Fibroblast of mammary gland (primary cell): ENCODE measurements at regions not wholly inside any gene's neighbourhood (a gene's known extent, or its start where the extent isn't known, plus 50 kb on each side); places are given as distances from the start of the nearest gene placed in this dataset.

Experiments
- DNase-seq: peaks from one replicate; pipeline ENCODE4 v3.0.0-alpha.2; 2010; ENCODE audit warnings: low read depth
- H3K4me3 ChIP-seq: 2 replicates; pipeline ENCODE4 v1.5.1; 2011; ENCODE audit warnings: low read depth, mild to moderate bottlenecking, low read length, moderate library complexity; ENCODE audit not compliant: control insufficient read depth
- TF ChIP-seq, protein P1 (sequence below): conservative IDR thresholded peaks from 2 replicates; pipeline ENCODE4 v1.5.1; 2011; ENCODE audit warnings: low read depth, low read length, inconsistent platforms; ENCODE audit not compliant: control insufficient read depth, insufficient read depth

DNA sequence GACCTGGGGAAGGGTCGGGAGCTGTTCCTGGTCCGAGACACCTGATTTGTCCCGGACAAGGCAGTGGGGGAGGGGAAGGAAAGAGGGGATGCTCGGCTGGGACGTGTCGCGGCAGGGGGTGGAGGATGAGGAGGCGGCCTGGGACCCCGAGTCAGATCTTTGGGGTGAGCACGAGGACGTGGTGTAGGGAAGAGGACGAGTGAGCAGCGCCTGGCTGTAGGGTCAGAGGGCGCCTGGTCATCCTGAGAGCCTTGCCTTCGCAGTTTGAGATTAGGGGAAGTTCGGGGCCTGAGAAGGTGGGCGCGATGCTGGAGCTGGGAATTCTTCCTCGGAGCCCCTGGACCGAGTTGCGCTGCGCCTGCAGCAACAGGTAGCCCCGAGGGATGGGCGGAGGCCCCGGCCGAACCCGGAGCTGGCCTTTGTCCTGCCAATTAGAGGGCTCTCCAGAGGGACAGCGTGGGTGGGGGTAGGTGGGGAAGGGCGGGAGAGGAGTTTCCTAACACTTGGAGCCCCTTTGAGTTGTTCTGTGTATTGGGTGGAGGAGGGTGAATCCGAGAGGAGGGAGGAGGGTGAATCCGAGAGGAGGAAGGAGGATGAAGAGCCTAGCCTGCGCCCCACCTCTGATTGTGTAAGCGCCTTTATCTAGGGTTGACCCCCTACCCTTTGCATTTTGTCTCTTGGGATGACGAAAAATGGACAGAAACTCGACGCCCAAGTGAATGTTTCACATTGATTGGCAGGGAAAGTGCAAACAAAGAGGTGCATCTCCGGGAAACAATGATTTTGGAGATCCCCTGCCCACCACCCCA is 72.0 kb downstream of the SOX4 start:
- TF ChIP-seq, protein P1, sequence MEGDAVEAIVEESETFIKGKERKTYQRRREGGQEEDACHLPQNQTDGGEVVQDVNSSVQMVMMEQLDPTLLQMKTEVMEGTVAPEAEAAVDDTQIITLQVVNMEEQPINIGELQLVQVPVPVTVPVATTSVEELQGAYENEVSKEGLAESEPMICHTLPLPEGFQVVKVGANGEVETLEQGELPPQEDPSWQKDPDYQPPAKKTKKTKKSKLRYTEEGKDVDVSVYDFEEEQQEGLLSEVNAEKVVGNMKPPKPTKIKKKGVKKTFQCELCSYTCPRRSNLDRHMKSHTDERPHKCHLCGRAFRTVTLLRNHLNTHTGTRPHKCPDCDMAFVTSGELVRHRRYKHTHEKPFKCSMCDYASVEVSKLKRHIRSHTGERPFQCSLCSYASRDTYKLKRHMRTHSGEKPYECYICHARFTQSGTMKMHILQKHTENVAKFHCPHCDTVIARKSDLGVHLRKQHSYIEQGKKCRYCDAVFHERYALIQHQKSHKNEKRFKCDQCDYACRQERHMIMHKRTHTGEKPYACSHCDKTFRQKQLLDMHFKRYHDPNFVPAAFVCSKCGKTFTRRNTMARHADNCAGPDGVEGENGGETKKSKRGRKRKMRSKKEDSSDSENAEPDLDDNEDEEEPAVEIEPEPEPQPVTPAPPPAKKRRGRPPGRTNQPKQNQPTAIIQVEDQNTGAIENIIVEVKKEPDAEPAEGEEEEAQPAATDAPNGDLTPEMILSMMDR: no peak
- no peak for DNase-seq

GRCh38 chr6:21666201-21666691 is 72.7 kb downstream of the SOX4 start:
- DNase-seq: no peak
- peak overlapping the region; percentile 20 for H3K4me3 ChIP-seq
- TF ChIP-seq, protein P1: no peak

More for the DNA sequence above, 72.0 kb downstream of the SOX4 start:
- peak overlapping the region; percentile 45 for H3K4me3 ChIP-seq

DNA sequence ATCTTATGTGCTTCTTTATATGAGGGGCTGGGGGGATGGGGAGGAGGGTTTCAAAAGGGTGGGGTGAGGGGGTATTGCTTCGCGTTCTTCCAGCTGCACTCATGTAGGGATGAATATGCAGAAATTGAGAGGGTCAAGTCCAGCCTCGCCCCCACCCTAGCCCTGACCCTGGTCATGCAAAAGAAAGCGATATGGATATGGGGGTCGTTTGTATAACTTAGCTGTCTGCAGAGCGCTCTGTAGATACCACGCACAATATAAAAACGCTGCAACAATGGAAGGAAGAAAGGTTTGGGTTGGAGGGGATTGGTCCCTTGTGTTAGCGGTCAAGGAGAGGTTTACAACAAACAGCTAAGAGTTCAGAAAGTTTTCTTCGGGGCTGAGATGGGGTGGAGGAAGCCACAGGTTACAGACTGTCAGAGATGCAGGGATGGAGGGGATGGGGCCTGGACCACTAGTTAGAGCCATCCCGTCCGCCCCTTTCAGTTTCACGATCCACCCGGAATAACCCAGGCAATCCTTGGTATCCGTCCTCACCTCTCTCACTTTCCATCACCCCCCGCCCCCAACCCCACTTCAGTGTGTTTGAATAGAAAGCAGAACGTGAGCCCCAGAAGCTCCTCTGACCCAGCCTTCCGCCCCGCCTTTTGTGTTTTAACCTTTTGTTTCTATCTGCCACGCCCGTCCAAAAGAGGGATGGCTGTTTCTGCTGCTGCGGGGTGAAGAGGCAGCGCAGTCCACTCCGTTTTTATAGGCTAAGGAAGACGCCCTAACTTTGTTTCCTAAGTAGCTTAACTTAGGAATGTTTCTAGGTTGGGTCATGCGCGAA is 73.5 kb downstream of the SOX4 start:
- TF ChIP-seq, protein P1: no peak
- no peak overlapping the region for H3K4me3 ChIP-seq
- DNase-seq: no peak

GRCh38 chr6:21668795-21669194 is 75.2 kb downstream of the SOX4 start:
- no peak for DNase-seq
- no peak overlapping the region for H3K4me3 ChIP-seq
- TF ChIP-seq, protein P1: no peak

DNA sequence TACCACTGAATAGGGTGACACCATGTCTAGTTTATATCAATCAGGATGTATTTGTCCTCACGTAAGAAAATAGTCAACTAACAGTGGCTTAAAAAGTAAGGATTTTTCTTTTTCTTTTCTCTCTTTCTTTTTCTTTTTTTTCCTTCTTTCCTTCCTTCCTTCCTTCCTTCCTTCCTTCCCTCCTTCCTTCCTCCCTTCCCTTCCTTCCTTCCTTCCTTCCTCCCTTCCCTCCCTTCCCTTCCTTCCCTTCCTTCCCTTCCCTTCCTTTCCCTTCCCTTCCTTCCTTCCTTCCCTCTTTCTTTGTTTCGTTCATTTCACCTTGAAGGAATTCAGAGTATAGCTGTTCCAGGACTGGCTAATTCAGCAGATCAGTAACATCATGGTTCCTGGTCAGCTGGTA is 83.2 kb downstream of the SOX4 start:
- TF ChIP-seq, protein P1: no peak
- no peak for DNase-seq
- H3K4me3 ChIP-seq: no peak overlapping the region

DNA sequence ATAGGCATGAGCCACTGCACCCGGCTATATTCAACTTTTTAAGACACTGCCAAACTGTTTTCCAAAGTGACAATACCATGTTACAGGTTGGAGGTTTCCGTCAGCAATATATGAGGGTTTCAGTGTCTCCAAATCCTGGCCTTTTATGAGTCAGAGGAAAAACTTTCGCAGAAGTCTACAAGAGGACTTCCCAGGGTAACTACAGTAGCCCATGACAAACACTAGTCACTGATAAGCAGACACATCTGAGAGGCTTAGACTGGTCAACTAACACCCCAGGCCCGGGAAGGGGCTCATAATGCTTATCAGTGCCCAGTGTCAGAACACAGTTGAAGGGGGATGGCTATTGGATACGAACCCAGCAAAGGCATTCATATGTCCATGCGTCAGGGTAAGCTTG is 85.4 kb downstream of the SOX4 start:
- peak; percentile 14 for DNase-seq
- TF ChIP-seq, protein P1: no peak
- H3K4me3 ChIP-seq: no peak overlapping the region
